BLaER1 (cell line): ENCODE measurements at regions not wholly inside any gene's neighbourhood (a gene's known extent, or its start where the extent isn't known, plus 50 kb on each side); places are given as distances from the start of the nearest gene placed in this dataset.
"Not testable (repeated sequence)": the region's sequence is repeated elsewhere in the genome, so short reads cannot be mapped to it uniquely, and the experiment has no call there.

ENCODE experiments used
- H3K27ac ChIP-seq: shearing (Covaris generic); formaldehyde crosslinking; 2 replicates; pipeline ENCODE4 v1.8.1; 2022
- H3K27me3 ChIP-seq: shearing (Covaris generic); formaldehyde crosslinking; 2 replicates; pipeline ENCODE4 v1.8.1; 2022
- H3K36me3 ChIP-seq: shearing (Covaris generic); formaldehyde crosslinking; 2 replicates; pipeline ENCODE4 v1.8.1; 2022
- H3K4me1 ChIP-seq: shearing (Covaris generic); formaldehyde crosslinking; 2 replicates; pipeline ENCODE4 v1.8.1; 2022
- H3K4me2 ChIP-seq: shearing (Covaris generic); formaldehyde crosslinking; 2 replicates; pipeline ENCODE4 v1.8.1; 2022
- H3K4me3 ChIP-seq: shearing (Covaris generic); formaldehyde crosslinking; 2 replicates; pipeline ENCODE4 v1.8.1; 2022
- H3K9ac ChIP-seq: shearing (Covaris generic); formaldehyde crosslinking; 2 replicates; pipeline ENCODE4 v1.8.1; 2022
- H3K9me3 ChIP-seq: shearing (Covaris generic); formaldehyde crosslinking; 2 replicates; pipeline ENCODE4 v1.8.1; 2022
- H4K20me1 ChIP-seq: shearing (Covaris generic); formaldehyde crosslinking; 2 replicates; pipeline ENCODE4 v1.8.1; 2022
- Cebpa-rat ChIP-seq: shearing (Covaris generic); IDR thresholded peaks from 2 replicates; pipeline ENCODE4 v1.8.1; 2022

DNA sequence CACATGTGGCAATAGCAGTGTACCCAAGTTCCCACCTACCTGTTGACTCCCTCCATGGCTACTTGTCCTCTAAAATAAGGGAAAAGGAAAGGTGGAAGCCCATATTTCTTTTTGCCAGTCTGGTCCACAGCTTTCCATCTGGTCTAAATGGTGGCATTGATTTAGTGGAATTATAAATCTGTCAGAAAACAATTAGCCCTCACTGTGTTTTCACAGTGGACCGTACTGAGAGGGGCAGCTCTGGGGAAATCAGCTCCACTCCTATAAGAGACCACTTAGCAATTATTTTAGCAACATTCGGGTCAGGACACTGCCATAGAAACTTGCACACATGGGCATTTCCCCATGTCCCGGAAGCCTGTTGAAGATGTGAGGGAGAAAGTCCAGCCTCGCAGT is 653.4 kb upstream of the MARCKS start:
- no peak overlapping the region for H3K9ac ChIP-seq
- no peaks in the 10 kb centered on the region for H3K4me1 ChIP-seq
- no peak for TF ChIP-seq Cebpa-rat
- no peaks in the 10 kb centered on the region for H4K20me1 ChIP-seq
- no peak overlapping the region for H3K4me2 ChIP-seq
- H3K27me3 ChIP-seq = no peaks in the 10 kb centered on the region
- no peak overlapping the region for H3K27ac ChIP-seq
- H3K36me3 ChIP-seq = no peaks in the 10 kb centered on the region
- no peak overlapping the region for H3K4me3 ChIP-seq
- H3K9me3 ChIP-seq = no peaks in the 10 kb centered on the region

DNA sequence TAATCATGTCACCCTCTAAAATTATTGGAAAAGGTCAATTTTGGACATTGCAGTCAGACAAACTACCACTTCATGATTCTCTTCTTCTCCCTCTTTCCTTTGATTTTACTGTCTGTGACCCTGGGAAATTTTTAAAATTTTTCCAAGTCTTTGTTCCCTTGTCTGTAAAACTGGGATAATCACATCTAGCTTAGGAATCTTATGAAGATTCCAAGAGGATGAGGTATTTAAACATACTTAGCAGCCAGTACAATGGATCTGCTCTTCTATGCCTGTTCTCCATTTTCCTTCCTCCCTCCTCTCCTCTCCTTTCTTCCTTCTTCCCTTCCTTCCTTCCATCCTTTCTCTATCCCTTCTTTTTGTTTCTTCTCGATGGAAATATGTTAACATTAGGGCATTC is 651.6 kb upstream of the MARCKS start:
- Histone ChIP-seq H3K4me3 (no peak overlapping the region), H3K27ac (no peak overlapping the region), H3K4me2 (no peak overlapping the region), H3K27me3 (no peaks in the 10 kb centered on the region), H3K9ac (no peak overlapping the region), H4K20me1 (no peaks in the 10 kb centered on the region), H3K36me3 (no peaks in the 10 kb centered on the region), H3K4me1 (no peaks in the 10 kb centered on the region), H3K9me3 (no peaks in the 10 kb centered on the region)
- TF ChIP-seq Cebpa-rat = no peak

DNA sequence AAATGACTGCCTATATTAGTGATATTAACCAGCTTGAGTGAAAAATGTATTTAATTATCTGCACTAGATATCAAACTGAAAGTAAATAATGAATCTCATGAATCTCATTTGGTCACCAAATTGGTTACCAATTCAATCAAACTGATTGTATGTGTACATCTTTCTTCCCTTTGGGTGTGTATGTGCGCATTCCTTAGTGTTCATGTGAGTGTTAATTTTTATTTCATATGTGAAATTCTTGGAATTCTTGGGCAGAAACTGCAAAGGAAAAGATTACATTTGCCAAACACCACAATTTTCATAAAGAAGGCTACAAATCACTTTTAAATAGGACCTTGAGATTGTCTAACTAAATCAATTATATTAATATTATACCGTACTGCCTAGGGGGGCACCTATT is 648.4 kb upstream of the MARCKS start:
- Histone ChIP-seq H3K4me1 (no peaks in the 10 kb centered on the region), H3K36me3 (no peaks in the 10 kb centered on the region), H3K4me2 (no peak overlapping the region), H3K9me3 (no peaks in the 10 kb centered on the region), H3K4me3 (no peak overlapping the region), H3K27ac (no peak overlapping the region), H3K9ac (no peak overlapping the region), H3K27me3 (no peaks in the 10 kb centered on the region), H4K20me1 (no peaks in the 10 kb centered on the region)
- no peak for TF ChIP-seq Cebpa-rat

DNA sequence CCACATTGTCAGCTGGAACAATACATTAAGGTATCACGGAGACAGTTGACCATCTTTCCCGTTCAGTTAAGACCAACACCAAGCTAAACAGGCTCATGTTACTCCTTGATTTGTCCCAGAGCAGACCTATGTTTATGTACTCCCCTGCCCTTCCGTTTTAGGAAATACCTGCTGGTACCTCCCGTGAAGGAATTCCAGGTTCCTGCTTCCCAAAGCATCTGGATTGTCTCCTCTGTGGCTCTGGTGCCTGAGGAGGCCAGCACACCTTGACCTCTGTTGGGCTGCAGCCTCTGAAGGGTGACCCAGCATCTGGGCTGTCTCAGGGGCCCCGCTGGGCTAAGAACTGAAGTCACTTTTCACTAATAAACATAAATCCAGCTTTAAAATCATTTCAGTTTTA is 647.8 kb upstream of the MARCKS start:
- no peaks in the 10 kb centered on the region for H3K4me1 ChIP-seq
- no peak overlapping the region for H3K27ac ChIP-seq
- no peak overlapping the region for H3K9ac ChIP-seq
- no peak for TF ChIP-seq Cebpa-rat
- H4K20me1 ChIP-seq = no peaks in the 10 kb centered on the region
- no peaks in the 10 kb centered on the region for H3K9me3 ChIP-seq
- H3K36me3 ChIP-seq = no peaks in the 10 kb centered on the region
- no peak overlapping the region for H3K4me2 ChIP-seq
- H3K4me3 ChIP-seq = no peak overlapping the region
- no peaks in the 10 kb centered on the region for H3K27me3 ChIP-seq

DNA sequence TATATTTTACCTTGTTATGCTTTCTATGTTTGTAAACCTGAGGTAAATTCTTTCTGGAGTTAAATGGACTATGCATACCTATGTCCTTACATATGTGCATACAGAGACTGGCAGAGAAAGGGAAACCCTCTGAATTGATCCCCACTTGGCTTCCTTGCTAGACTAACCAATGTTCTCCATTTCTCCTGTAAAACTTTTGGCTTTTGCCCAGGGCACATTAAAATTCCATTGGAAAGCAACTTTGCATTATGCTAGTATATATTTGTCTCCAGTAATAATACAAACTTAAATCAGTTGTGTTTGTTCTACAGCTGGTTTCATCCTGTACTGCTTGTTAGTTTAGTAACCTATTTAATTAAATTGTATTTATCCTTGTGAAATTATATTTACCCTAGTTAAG is 646.0 kb upstream of the MARCKS start:
- Histone ChIP-seq H3K9ac (no peak overlapping the region), H3K27ac (no peak overlapping the region), H3K4me2 (no peak overlapping the region), H3K27me3 (no peaks in the 10 kb centered on the region), H3K36me3 (no peaks in the 10 kb centered on the region), H3K9me3 (no peaks in the 10 kb centered on the region), H3K4me1 (no peaks in the 10 kb centered on the region), H3K4me3 (no peak overlapping the region), H4K20me1 (no peaks in the 10 kb centered on the region)
- TF ChIP-seq Cebpa-rat = no peak

DNA sequence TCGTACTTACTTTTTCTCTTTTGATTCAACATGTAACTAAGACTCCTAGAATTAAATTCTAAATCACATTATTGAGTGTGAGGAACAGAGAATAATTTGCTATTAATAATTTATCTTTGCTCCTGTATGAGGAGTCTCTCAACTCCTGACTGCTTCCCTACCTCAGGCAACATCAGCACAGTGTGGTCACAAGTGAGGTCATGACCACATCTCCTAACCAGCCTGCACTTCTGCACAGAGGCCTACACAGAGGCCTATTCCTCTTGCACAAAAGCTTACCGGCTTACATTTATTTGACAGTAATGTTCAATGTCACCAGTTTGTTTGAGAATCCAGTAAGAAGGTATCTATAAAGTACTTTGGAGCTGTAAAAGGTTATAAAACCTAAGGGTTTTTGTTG is 637.4 kb upstream of the MARCKS start:
- H3K4me2 ChIP-seq = no peak overlapping the region
- no peak for TF ChIP-seq Cebpa-rat
- H3K36me3 ChIP-seq = no peaks in the 10 kb centered on the region
- H3K27me3 ChIP-seq = no peaks in the 10 kb centered on the region
- no peaks in the 10 kb centered on the region for H4K20me1 ChIP-seq
- no peak overlapping the region for H3K27ac ChIP-seq
- H3K9ac ChIP-seq = no peak overlapping the region
- H3K9me3 ChIP-seq = no peaks in the 10 kb centered on the region
- H3K4me1 ChIP-seq = no peaks in the 10 kb centered on the region
- H3K4me3 ChIP-seq = no peak overlapping the region

DNA sequence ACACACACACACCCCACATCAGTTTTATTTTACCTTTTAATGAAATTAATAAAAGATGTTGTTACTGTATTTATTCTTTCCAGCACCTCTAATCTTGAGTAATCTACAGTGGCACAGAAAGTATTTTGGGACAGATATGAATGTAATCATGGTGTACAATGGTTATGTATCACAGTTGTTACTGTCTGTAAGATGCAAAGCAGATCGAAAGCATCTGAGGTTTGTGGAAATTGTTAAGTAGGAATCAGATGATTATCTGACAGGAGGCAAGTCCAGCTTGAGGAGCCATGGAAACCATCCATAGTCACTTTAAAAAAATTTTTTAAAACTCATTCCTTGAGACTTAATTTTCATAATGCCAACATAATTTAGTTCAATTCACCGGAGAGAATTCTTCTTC is 636.3 kb upstream of the MARCKS start:
- H3K9ac ChIP-seq = no peak overlapping the region
- no peaks in the 10 kb centered on the region for H4K20me1 ChIP-seq
- no peak overlapping the region for H3K4me2 ChIP-seq
- H3K27ac ChIP-seq = no peak overlapping the region
- H3K4me1 ChIP-seq = no peaks in the 10 kb centered on the region
- H3K36me3 ChIP-seq = no peaks in the 10 kb centered on the region
- no peak for TF ChIP-seq Cebpa-rat
- no peaks in the 10 kb centered on the region for H3K9me3 ChIP-seq
- H3K27me3 ChIP-seq = no peaks in the 10 kb centered on the region
- no peak overlapping the region for H3K4me3 ChIP-seq

DNA sequence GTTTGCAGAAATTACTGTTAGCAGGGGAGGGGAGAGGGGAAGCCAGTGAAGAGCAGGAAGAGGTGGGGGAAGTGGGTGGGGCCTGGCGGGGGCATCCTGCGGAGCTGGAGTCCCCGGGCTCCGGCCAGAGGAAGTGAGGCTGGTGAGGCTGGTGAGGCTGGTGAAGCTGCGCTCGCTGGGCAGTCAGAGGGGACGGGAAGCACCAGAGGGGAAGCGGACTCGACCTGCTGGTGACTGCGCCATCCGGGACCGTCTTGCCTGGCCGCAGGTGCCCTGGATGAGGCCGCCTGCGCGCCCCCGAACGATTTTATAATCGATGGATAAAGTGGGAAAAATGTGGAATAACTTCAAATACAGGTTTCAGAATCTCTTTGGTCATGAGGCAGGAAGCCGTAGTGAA is 635.3 kb upstream of the MARCKS start:
- no peak overlapping the region for H3K4me2 ChIP-seq
- H3K9ac ChIP-seq = no peak overlapping the region
- no peaks in the 10 kb centered on the region for H3K27me3 ChIP-seq
- H3K27ac ChIP-seq = no peak overlapping the region
- TF ChIP-seq Cebpa-rat = no peak
- no peaks in the 10 kb centered on the region for H4K20me1 ChIP-seq
- no peaks in the 10 kb centered on the region for H3K9me3 ChIP-seq
- no peak overlapping the region for H3K4me3 ChIP-seq
- H3K4me1 ChIP-seq = no peaks in the 10 kb centered on the region
- no peaks in the 10 kb centered on the region for H3K36me3 ChIP-seq

DNA sequence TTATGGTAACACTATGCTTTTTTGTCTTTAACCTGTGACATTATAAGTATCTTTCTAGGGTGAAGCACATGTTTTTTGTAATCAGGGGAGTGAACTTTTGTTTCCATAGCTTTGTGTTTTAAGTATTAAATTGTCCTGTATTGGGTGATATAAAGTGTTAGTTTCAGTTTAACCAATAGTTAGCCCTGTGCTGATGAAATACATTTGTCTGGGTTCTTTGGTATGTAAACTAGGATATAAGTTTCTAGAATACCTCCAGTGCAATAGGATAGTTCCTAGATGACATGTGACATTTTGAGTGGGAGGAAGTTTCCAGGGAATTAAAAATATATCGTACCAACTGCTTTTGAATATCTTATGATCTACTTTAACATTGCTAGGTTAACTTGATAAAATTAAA is 611.0 kb upstream of the MARCKS start:
- H3K9me3 ChIP-seq = no peaks in the 10 kb centered on the region
- H3K9ac ChIP-seq = no peak overlapping the region
- H3K27me3 ChIP-seq = no peaks in the 10 kb centered on the region
- H3K36me3 ChIP-seq = no peaks in the 10 kb centered on the region
- no peak overlapping the region for H3K4me3 ChIP-seq
- H3K27ac ChIP-seq = no peak overlapping the region
- H4K20me1 ChIP-seq = no peaks in the 10 kb centered on the region
- H3K4me2 ChIP-seq = no peak overlapping the region
- no peak for TF ChIP-seq Cebpa-rat
- no peaks in the 10 kb centered on the region for H3K4me1 ChIP-seq

DNA sequence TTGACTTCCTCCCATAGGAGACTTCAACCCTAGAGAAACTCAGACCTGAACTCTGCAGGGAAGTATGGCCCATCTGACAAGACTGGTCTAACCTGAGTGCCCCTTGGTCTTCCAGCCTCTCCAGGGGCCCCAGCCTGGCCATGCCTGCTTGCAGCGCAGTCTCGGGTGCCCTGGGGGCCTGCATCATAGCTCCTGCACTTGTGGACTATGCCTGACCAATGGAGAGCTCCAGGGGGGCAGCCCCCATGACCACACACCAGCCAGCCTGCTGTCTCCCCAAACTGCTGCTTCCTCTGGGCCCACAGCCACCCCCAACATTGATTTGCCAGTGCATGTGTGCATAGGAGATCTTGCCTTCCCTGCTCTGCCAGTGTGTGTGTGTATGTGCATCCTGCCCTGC is 608.6 kb upstream of the MARCKS start:
- no peaks in the 10 kb centered on the region for H3K9me3 ChIP-seq
- H3K4me1 ChIP-seq = no peaks in the 10 kb centered on the region
- H3K9ac ChIP-seq = no peak overlapping the region
- no peak for TF ChIP-seq Cebpa-rat
- no peaks in the 10 kb centered on the region for H4K20me1 ChIP-seq
- no peak overlapping the region for H3K27ac ChIP-seq
- no peak overlapping the region for H3K4me3 ChIP-seq
- no peaks in the 10 kb centered on the region for H3K27me3 ChIP-seq
- H3K36me3 ChIP-seq = no peaks in the 10 kb centered on the region
- H3K4me2 ChIP-seq = no peak overlapping the region

DNA sequence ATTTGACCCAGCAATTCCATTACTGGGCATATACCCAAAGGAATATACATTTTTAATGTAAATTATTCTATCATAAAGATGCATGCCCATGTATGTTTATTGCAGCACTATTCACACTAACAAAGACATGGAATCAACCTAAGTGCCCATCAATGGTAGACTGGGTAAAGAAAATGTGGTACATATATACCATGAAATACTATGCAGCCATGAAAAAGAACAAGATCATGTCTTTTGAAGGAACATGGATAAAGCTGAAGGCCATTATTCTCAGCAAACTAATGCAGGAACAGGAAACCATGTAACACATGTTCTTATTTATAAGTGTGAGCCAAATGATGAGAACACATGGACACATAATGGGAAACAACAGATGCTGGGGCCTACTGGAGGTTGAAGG is 603.0 kb upstream of the MARCKS start:
- not testable (repeated sequence) for H3K4me1 ChIP-seq, H3K4me3 ChIP-seq, H3K27me3 ChIP-seq, H3K9ac ChIP-seq, H3K4me2 ChIP-seq, H3K27ac ChIP-seq, H3K9me3 ChIP-seq, H3K36me3 ChIP-seq, H4K20me1 ChIP-seq
